NCI-H1048 (cell line): ENCODE measurements at regions not wholly inside any gene's neighbourhood (a gene's known extent, or its start where the extent isn't known, plus 50 kb on each side); places are given as distances from the start of the nearest gene placed in this dataset.
A peak's percentile ranks its signal among the peaks of the same experiment; 100 is the strongest.

Source experiments
- DNase-seq: peaks from one replicate; lab custom pipeline; 2025; lab: John Stamatoyannopoulos, UW

DNA sequence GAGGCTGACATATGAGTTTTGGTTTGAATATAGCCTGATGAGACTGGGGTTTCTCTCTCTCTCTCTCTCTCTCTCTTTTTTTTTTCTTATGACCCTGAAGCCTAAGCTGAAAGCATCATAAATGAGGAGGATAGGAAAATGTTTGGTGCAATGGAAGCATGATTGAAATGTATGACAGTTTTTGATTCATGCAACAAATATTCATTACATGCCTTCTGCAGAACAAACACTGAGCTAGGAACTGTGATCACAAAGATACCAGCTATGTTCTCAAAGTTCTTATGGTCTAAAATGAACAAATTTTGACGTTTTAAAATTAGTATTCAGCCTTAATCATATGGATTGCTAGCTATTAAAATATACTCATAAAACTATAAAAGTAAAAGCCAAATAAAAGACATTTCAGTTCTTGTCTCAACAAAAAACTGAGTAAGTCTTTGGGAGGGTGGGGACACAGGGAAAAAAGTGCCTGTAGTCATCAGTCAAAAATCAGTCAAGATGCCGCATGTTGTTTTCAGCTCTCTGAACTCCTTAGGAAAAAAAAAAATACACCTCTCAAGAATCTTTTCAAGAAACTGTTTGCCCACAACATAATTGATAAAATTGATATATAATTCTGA is 57.2 kb downstream of the NKX6-1 start:
- no peak for DNase-seq

DNA sequence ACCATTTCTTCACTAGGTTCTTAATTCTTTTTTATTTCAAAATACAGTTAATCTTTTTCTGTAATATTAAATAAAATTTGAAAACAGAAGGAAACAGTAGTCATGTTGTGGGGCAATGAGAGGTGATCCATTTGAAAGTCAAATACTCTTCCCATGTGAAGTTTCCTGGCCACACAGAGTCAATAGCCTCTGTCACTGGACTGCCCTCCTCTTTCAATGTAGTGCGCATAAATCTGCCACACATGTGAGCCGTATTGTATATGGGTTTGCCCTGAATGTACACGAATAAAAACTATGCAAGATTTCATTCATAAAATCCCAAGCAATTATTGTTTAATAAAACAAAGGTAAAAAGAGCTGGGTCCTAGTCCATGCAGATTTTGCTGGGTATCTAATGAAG is 59.1 kb downstream of the NKX6-1 start:
- DNase-seq = no peak

DNA sequence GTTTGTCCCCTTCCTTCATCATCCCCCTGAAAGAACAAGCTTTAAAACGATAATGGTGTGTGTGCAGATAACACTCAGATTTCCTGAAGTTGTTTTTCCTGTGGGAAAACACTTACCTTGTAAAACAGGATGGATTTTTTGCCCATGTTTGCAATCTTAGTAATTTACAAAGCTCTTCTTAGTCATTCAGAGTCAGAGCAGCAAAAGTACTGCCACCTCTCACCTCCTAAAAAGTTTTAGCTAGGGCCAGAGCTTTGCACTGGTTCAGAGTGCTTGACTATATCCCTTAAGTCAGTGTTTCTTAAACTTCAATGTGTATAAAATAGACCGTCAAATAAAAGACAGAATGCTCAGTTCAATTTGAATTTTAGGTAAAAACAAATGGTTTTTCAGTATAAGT is 62.3 kb downstream of the NKX6-1 start:
- DNase-seq = no peak

DNA sequence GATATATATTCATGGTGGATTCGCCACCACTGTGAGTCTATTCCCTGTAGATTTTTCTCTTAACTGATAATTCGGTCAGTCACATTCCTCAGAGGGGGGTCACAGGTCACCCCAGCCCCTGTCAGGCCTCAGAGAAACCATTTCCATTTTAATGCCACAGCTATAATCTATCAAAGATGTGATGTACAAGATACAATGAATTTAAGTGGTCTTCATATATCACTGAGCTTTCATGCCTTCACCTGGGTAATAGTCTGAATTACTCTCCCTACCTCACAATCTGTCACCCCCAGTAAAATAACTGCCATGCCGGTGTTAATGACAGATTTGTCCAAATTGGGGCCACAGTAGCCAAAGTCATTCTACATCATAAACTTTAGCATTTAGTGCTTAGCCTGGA is 64.7 kb downstream of the NKX6-1 start:
- no peak for DNase-seq

DNA sequence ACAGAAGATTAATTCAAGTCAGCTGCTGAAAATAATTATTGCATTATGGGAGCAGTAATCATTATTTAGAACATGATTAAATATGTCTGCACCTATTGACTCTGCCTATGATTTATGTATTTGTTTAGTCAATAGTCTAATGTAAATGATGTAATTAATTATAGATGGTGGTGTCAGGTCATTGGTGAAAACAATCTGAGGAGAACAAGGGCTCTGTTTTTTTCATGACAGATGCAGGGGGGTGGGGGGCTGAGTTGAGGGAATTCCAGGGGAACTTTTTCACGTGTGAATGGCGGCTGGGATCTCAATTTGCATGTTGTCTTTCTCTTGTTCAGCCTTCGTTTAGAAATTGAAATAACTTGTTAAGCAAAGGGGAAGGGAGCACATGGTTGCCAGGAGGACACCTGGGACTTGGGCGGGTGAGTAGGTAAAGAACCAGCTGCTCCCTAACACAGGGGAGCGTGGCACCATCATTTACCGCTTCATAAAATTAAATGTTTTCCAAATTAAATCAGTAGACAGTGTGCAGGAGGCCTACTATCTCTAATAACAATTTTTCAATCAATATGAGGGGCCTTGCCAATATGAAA is 65.4 kb downstream of the NKX6-1 start:
- peak; percentile 13 for DNase-seq

DNA sequence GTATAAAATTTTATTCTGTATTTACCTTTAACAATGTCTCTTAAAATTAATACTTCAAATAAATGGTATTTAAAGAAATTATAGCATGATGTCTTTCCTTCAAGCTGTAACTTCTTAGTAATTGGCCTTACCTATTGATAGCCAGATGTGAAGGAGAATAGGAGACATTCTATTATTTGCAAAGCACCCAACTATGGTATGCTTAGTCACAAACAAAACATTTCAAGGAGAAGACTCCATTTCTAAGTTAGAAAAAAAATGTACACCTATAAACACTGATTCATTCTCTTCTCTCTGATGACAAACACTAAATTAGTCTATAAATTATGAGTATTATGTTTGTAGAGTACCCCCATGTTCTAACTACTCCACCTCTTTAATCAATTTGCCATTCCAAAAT is 66.4 kb downstream of the NKX6-1 start:
- no peak for DNase-seq

DNA sequence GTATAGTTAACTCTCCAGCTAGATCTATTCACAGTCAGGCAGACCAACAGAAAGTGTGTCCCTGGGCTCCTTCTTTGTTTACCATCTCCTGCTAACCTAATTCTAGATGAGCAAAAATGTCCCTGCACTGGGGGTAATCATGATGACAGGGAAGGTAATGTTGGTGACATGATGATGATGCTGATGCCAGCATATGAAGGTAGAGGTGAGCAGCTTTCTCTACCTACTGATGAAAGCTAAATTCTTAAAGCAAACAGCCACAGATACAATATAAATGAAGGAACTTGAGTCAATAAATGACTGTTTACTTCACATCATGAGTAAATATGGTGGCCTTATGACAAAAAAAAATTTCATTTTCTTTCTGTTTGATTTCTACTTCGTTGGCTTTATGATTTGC is 78.5 kb downstream of the NKX6-1 start:
- no peak for DNase-seq

DNA sequence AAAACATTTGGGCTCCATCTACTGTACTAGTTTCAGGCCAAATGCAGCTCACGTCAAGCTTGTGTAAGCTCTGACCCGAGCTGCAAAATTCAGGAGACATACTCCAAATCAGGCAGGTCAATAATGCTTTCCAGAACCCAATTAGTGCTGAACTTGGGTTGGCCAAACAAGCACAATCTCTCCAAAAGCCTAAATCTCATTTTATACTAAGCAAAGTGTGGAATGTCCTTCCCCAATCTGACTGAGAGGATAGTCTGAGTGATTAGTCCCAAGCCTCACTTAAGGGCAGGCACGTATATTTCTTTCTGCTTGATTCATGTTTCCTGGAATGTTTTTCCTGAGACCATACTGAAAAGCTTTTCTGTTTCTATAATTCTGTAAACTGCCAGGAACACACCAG is 79.9 kb downstream of the NKX6-1 start:
- no peak for DNase-seq

DNA sequence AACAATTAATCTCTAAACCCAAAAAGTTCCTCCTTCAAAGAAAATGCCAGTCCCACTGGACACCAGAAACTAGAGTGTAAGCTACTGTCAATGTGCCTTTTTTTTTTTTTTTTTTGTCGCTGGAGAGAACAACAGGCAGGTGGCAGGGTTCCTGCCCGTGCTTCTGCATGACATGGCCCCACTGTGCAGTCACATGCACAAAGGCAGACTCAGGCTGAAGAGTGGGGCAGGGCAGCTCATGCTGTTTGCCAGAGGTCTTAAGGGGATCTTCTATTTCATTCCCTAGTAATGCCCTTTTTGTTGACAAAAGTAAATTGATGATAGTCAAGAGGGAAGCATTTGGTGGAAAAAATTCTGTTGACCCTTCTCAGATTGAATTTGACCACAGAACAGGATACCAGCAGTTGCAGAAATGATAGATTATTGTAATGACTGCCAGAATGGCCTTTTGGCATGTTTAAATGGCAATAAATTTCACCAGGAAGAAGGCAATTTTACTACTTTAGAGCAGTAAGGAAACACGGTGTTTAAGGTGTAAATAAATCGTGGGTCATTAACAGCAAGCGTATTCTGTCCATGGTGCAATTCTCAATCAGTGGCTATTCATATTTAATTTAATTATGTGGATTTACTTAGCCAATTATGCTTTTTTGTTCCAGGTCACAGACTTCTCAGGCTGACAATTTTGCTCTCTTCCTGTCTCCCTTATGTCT is 80.9 kb downstream of the NKX6-1 start:
- DNase-seq = no peak

DNA sequence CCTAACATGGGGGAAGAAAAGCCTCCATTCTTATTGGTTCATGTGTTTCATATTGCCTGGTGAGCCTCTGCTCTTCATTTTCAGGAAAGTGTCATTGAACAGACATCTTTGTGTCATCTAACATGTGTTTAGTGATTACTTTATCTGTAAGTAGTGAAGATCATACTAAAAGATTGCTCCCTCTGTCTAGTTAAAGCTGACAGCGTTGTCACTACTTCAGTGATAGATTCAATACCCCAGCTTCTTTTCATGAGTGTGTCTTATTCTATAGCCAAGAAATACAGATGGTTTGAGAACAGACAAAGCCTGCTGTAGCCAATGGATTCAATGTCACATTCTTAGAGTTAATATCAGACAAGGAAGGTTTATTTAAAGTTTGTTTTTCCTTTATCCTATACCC is 85.1 kb downstream of the NKX6-1 start:
- no peak for DNase-seq

DNA sequence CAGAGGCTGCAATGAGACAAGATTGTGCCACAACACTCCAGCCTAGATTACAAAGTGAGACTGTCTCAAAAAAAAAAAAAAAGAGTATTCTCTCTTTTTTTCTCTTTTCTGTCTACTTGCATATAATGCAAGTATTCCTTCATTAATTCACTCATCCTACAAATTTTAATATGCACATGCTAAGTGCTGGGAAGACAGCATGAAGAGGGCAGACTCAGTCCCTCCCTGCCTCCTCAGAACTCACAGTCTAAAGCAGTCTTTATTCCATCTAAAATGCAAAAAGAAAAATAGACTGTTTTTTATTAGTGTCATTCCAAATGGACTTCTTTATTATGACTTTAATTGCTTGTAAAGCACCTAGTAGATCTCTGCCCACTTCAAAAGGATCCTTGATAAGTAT is 85.6 kb downstream of the NKX6-1 start:
- DNase-seq = no peak

DNA sequence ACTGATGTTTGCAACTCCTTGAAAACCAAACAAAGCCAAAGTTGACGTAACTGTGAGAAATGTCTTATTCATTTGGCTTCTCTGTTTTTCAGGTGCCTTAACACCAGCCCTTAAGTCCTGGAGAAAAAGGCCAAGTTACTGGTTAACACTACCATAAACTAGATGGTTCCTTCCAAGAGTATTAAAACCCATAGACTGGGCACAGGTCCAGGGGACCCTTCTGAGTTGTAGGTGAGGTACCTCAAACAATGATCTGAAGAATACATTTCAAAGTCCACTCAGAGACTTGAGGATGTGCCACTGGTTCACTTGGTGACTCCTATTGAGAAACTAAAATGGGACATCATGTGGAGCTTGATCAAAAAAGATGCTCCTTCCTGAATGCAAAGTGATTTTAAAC is 87.0 kb downstream of the NKX6-1 start:
- DNase-seq = no peak

DNA sequence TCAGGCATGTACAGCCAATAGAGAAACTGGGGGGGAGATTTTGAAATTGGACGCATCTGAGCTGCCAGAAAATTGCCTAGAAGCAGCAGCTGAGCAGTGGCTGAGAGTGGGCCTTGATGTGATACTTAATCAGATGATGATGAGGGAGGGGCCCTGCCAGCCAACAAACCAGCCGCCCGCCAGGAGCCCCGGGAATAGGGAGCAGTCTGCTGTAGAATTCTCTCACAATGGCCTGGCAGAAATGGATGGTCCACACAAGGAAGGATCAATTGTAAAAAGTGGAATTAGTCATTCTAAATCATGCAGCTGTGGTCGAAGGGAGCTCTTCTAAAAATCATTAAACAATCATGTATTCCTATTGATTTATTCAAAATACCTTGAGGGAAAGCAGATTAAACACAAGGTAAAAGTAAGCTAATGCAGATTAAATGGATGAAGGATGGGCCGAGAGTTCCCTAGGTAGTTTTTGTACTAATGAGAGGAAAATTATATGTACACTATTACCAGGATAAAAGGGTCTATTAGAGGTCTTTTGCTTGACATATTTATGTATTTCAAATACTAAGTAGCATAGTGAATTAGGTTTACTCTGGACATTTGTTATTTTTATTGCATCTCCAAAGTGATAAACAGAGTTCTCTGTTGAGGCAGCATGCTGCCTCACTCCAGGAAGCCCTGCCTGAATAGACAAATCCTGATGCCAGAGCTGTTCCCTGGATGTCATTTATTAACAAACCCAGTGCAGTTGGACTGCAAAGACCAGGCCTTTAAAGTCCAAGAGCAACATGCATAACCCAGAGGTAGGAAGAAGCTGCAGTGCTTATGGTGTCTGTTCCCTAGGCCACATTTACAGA is 91.3 kb downstream of the NKX6-1 start:
- DNase-seq = no peak

DNA sequence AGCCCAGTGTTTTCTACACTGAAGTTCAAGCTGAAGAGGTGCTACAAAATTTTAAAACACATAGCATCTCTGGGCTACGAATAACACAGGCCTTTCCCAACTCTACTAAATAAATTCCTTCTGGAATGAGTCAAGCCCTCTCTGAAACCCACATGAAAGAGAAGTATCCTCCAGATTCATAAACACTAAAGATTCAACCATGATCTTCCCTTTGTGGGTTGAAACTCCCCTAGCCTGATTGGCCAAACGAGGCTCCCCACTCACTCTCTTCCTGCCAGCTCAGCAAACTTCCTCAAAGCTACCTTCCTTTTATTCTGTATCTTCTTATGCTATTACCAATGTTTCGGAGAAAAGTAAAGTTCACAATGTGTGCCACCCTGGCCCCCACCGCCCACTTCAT is 95.4 kb downstream of the NKX6-1 start:
- no peak for DNase-seq

DNA sequence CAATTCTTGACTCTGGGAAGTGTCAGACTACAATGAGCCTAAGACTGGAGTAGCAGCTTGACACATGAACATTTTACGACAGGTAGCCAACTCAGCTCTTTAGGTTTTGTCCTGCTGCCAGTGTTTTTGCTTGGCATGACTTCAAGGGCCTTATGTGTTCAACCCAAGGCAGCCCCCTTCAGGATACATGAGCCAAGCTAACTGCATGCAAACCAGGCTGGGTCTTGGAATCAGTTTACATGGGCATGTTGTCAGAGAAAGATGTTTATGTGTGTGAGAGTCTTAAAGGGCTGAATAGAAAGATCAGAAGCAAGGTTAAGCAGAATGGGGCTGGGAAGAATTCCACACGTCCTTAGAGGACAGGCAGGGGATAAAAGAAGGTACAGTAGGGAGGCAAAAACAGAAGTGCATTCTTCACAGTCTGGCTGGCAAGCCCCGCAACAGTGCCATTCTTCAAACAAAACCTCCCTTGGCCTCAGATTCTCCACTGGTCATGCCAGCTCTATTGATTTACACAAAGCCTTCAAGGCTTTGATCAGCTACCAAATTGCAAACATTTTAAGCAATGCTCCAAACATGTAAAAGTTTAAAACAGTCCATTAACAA is 97.3 kb downstream of the NKX6-1 start:
- no peak for DNase-seq

DNA sequence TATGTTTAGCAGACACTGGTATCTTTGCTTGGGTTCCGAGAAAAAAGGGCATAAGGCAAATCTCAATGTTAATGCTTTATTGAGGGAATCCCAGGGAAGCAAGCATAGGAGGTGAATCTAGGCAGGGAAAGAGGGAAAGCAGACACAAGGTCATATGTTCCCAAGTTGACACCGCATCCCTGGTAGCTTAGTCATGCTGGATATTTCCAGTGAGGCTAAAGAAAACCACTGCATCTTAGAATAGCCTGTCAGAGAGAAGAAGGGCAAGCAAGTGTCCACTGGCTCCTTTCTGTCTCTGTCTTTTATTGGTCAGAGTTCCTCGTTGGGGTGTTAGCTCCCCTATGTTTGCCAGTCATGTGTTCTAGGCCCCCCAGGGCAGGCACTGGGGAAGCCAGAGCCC is 104.7 kb downstream of the NKX6-1 start:
- no peak for DNase-seq

DNA sequence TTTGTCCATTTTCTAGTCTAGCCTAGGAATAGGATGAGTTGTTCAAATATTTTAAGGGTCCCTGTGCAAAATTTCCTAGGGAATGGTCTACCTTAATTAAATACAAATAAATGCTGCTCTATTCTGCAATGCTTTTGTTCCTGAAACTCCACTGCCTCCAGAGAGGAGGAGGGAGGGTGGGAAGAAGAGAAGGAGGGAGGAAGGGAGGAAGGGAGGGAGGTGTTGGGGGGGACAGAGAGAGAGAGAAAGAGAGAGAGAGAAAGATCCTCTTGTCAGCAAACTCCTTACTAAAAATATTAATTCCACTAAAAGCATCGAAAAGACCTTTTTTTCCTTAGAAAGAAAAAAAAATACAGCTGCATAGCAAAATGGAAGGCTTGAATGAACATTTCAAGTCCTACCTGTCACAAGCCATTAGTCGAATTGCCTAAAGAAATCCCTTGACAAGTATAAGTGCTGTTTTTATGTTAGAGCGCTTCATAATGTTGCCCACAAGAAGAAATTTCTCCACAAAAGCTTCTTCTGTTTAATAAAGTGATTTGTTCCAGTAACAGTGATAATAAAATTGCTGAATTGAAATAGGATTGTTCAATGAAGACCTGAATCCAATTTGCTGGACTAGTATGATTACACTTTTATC is 106.0 kb downstream of the NKX6-1 start:
- DNase-seq = no peak

DNA sequence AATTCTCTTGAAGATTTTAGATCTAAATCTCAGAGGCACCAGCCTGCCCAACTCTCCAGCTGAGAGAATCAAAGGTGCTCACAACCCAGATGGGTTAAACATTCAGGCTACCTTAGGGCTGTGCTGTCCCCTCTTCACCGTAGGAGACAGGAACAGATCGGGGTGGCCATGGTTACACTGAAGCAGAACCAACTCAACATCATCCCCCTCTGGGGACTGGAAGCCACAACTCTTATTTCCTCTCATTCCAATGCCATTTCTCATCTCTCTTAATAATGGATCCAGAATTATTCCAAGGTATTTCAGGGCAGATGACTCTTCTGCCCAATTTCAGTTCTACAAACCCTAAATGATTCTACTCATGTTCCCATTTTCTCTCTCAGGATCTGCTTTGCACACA is 109.7 kb downstream of the NKX6-1 start:
- DNase-seq = no peak

DNA sequence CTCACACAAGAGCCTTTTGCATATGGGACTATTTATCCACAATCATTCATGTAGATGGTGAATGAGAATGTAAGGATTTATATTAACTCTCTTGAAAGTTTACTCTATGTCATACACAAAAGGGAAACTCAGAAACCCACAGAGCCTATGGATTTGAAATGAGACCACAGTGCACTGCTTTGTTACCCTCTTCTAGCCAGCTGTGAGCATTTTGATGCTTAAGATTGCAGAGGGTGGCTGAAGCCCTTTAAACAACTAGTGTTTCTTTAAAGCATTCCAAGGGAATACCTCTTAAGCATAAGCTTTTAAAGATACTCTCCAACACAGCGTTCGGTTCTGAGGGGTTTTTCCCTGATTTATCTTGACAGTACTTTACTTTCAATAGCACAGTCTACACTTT is 113.9 kb downstream of the NKX6-1 start:
- no peak for DNase-seq

DNA sequence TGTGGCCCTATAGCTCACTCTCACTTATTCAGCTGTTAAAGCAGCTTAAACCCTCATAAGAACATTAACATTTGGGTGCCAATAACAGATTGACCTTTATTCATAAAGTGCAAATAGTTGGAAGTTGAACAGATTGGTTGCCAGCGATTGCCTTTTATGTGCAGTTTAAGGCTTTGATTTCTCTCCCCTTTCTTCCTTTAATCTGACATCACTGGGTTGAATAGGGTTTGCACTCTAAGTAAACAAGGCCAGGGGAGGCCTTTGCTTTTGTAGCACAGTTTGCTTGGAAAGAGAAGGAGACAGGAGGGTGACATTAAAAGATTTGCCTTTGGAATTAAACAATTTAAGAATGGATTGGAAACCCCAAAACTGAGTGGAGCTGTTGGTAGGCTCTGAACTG is 114.3 kb downstream of the NKX6-1 start:
- no peak for DNase-seq

DNA sequence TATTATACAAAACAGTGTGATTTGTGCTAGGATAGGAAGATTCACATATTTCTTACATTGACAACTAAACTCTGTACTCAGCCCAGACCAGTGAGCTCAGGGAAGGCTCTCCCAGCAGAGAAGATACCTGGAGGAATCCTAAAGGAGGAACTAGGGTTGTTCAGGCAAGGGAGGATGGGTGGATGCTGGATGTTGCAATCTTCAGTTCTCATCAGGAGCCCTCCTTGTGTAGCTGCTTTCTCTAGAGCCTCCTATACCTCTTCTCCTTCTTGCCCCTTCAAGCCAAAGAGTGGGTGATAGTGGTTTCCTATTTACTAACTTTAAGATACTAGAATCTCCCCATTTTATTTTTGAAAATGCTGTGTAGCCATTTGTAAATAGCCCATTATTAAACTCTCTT is 117.3 kb downstream of the NKX6-1 start:
- DNase-seq = no peak
